ENCODE measurements at regions not wholly inside any gene's neighbourhood (a gene's known extent, or its start where the extent isn't known, plus 50 kb on each side); places are given as distances from the start of the nearest gene placed in this dataset.

DNA sequence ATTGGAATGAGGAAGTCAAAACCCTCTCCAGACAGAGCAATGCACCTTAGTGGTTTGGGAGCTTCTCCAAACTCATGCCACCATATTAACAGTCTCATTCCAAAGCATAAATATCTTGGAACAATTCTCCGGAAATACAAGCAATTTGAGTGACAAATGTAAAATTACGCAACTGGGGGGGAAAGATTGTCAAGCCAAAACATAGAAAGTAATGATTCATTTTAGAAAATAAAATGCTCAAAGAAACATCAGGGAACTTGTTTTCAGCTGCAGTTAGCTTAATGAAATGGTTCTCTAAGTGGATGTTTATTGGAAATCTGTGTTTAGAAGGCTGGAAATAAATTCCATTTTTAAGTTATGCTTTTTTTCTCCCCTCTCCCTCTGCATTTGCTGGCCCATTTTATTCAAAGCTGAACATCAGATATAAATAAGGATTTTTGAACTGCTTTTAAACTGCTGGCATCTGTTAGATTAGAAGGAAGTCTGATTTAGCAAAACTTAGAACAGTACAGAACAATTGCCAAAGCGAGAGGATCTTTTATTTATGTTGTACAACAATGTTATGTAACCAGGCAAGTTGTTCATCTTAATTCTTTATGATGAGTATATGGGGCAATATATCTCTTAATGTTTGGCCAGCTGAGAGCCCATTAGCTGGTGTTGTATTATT is 551.9 kb downstream of the PRELID2 start:
- POLR2A ChIA-PET, result interaction anchor here (0.7 kb wide), 1 partner anchor 529 kb away, joined by 4 read pairs; no protein-coding TSS in a partner anchor
- CTCF ChIA-PET, result interaction anchor here (0.6 to 0.7 kb wide), 2 partner anchors 174 to 425 kb away, joined by 3 to 4 read pairs; no protein-coding TSS in a partner anchor
- DNase-seq (ENCODE audit: low read depth), result no peak
- no peak overlapping the region for H3K4me3 ChIP-seq (ENCODE audit: low read depth, low read length)
- TF ChIP-seq, protein P1, sequence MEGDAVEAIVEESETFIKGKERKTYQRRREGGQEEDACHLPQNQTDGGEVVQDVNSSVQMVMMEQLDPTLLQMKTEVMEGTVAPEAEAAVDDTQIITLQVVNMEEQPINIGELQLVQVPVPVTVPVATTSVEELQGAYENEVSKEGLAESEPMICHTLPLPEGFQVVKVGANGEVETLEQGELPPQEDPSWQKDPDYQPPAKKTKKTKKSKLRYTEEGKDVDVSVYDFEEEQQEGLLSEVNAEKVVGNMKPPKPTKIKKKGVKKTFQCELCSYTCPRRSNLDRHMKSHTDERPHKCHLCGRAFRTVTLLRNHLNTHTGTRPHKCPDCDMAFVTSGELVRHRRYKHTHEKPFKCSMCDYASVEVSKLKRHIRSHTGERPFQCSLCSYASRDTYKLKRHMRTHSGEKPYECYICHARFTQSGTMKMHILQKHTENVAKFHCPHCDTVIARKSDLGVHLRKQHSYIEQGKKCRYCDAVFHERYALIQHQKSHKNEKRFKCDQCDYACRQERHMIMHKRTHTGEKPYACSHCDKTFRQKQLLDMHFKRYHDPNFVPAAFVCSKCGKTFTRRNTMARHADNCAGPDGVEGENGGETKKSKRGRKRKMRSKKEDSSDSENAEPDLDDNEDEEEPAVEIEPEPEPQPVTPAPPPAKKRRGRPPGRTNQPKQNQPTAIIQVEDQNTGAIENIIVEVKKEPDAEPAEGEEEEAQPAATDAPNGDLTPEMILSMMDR (IDR thresholded peaks at IDR 0.05; ENCODE audit: insufficient read depth, low read depth, low read length), result no peak
- no peaks in the 10 kb centered on the region for H3K27me3 ChIP-seq (ENCODE audit: control insufficient read depth, insufficient read depth, low read length)
- H3K36me3 ChIP-seq (ENCODE audit: control insufficient read depth, insufficient read depth, low read length), result no peaks in the 10 kb centered on the region

DNA sequence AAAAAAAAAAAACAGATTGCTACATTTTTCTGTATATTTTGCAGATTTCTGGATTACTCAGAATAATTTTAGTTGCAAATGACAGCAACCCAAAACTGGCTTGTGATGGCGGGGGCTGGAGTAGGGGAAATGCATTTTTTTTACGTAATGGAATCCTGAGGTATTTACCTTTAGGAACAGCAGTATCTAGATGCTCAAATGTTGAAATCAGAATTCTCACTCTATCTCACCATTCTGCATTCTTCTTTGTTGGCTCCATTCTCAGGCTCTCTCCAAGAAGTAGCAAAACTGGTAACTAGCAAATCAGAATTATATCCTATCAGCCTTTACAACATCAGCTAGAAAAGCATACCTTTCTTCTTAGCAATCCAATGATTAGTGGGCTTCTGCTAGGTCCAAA is 554.3 kb downstream of the PRELID2 start:
- H3K36me3 ChIP-seq (ENCODE audit: control insufficient read depth, insufficient read depth, low read length), result no peaks in the 10 kb centered on the region
- DNase-seq (ENCODE audit: low read depth), result no peak
- TF ChIP-seq, protein P1 (IDR thresholded peaks at IDR 0.05; ENCODE audit: insufficient read depth, low read depth, low read length), result no peak
- ChIA-PET POLR2A (no interaction called here), CTCF (no interaction called here)
- H3K4me3 ChIP-seq (ENCODE audit: low read depth, low read length), result no peak overlapping the region
- no peaks in the 10 kb centered on the region for H3K27me3 ChIP-seq (ENCODE audit: control insufficient read depth, insufficient read depth, low read length)

DNA sequence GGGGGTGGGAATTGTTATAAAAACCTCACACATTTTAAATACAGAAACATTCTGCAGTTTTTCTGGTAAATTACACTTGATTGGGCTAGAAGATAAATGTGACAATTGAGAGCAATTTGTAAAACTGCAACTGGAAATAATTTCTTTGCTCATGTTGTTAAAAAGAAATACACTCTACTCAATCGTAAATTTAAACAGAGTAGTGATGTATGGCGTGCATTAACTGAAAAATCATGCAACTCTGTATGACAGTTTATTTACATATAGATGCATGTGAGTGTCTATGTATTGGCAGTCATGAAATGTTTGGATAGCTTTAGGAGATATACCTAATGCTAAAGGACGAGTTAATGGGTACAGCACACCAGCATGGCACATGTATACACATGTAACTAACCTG is 554.9 kb downstream of the PRELID2 start:
- DNase-seq (ENCODE audit: low read depth), result no peak
- no peaks in the 10 kb centered on the region for H3K36me3 ChIP-seq (ENCODE audit: control insufficient read depth, insufficient read depth, low read length)
- ChIA-PET CTCF (no interaction called here), POLR2A (no interaction called here)
- no peaks in the 10 kb centered on the region for H3K27me3 ChIP-seq (ENCODE audit: control insufficient read depth, insufficient read depth, low read length)
- TF ChIP-seq, protein P1 (IDR thresholded peaks at IDR 0.05; ENCODE audit: insufficient read depth, low read depth, low read length), result no peak
- no peak overlapping the region for H3K4me3 ChIP-seq (ENCODE audit: low read depth, low read length)

DNA sequence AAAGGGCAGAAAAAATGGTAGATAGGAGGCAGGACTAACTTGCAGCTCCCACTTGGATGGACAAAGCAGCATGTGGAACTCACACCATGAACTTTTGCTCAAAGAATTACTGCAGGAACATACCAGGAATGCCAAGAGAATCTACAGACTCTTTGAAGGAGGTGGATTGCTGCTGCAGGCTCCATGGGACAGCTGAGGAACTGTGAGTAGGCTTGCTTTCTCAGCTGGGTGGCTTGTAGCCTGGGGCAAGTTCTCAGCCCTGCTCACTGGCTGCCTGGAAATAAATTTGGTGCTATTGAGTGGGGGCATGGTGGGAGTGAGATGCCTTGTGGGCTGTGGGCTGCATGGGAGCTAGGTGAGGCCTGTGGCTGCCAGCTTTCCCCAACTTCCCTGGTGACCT is 574.5 kb downstream of the PRELID2 start:
- ChIA-PET POLR2A (no interaction called here), CTCF (no interaction called here)
- no peaks in the 10 kb centered on the region for H3K36me3 ChIP-seq (ENCODE audit: control insufficient read depth, insufficient read depth, low read length)
- DNase-seq (ENCODE audit: low read depth), result no peak
- no peaks in the 10 kb centered on the region for H3K27me3 ChIP-seq (ENCODE audit: control insufficient read depth, insufficient read depth, low read length)
- no peak overlapping the region for H3K4me3 ChIP-seq (ENCODE audit: low read depth, low read length)
- TF ChIP-seq, protein P1 (IDR thresholded peaks at IDR 0.05; ENCODE audit: insufficient read depth, low read depth, low read length), result no peak

DNA sequence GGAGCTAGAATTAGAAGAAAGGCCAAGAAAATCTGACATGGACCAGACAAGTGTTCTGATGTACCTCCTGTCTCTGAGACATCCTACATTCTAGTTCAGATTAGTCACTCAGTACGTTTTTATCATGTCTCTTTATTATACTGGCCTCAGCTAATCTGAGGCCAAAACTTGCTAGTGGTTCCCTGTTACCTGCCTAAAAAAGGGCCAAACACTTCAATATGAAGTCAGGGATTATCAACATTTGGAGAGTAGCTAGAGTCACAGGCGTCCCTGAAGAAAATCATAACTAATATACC is 587.4 kb downstream of the PRELID2 start:
- Histone ChIP-seq H3K4me3 (ENCODE audit: low read depth, low read length) (no peak overlapping the region), H3K27me3 (ENCODE audit: control insufficient read depth, insufficient read depth, low read length) (no peaks in the 10 kb centered on the region), H3K36me3 (ENCODE audit: control insufficient read depth, insufficient read depth, low read length) (no peaks in the 10 kb centered on the region)
- ChIA-PET CTCF (interaction anchor here (1.1 kb wide), 1 partner anchor 9 kb away, joined by 3 read pairs; no protein-coding TSS in a partner anchor), POLR2A (no interaction called here)
- no peak for DNase-seq (ENCODE audit: low read depth)
- TF ChIP-seq, protein P1 (IDR thresholded peaks at IDR 0.05; ENCODE audit: insufficient read depth, low read depth, low read length), result no peak
